Epithelial cell of esophagus (primary cell): ENCODE measurements at regions not wholly inside any gene's neighbourhood (a gene's known extent, or its start where the extent isn't known, plus 50 kb on each side); places are given as distances from the start of the nearest gene placed in this dataset.

Experiments
- DNase-seq: peaks from one replicate; pipeline ENCODE4 v3.0.0; 2010; ENCODE audit warnings: low read depth
- H3K4me3 ChIP-seq: 2 replicates; pipeline ENCODE4 v1.5.1; 2011; ENCODE audit warnings: mild to moderate bottlenecking, low read length, control low read depth
- TF ChIP-seq, protein P1 (sequence below): IDR thresholded peaks from 2 replicates; pipeline ENCODE4 v1.5.1; 2011; ENCODE audit warnings: low read depth, mild to moderate bottlenecking, low read length, control low read depth, inconsistent platforms; ENCODE audit not compliant: insufficient read depth; ENCODE audit errors: missing control alignments

DNA sequence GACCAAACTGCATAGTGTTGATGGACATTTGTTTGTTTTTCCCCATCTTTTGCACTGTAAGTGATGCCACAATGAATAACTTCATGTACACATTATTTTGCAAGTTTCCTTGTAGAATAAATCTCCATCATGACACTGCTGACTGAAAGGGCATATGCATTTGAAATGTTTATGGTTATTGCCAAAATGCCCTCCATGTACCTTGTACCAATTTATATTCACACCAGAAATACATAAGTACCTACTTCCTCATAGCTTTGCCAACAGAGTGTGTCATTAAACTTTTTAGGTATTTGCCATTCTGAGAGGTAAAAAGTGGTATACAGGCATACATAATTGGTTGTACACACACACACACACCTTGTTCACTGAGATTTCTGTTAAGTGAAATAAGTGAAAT, 361.0 kb upstream of the PCSK5 start:
- no peak for DNase-seq
- TF ChIP-seq, protein P1, sequence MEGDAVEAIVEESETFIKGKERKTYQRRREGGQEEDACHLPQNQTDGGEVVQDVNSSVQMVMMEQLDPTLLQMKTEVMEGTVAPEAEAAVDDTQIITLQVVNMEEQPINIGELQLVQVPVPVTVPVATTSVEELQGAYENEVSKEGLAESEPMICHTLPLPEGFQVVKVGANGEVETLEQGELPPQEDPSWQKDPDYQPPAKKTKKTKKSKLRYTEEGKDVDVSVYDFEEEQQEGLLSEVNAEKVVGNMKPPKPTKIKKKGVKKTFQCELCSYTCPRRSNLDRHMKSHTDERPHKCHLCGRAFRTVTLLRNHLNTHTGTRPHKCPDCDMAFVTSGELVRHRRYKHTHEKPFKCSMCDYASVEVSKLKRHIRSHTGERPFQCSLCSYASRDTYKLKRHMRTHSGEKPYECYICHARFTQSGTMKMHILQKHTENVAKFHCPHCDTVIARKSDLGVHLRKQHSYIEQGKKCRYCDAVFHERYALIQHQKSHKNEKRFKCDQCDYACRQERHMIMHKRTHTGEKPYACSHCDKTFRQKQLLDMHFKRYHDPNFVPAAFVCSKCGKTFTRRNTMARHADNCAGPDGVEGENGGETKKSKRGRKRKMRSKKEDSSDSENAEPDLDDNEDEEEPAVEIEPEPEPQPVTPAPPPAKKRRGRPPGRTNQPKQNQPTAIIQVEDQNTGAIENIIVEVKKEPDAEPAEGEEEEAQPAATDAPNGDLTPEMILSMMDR = no peak
- no peak overlapping the region for H3K4me3 ChIP-seq

DNA sequence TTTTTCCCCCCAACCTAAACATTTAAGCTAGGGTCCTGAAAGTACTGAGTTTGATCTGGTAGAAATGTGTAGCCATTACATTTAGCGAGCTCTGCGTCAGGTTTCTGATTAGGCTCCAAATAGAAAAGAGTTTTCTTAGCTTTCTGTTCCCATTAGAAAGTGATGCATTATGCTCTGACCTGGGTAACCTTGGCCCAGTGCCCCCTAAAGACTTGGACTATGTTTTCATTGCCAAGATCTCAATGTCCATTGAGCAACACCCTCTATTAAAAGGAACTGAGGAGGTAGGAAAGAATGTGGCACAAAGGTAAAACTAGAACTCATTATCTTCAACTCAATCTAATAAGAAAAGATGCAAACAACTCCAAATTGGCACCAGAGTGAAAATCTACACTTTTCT, 358.9 kb upstream of the PCSK5 start:
- no peak overlapping the region for H3K4me3 ChIP-seq
- no peak for DNase-seq
- TF ChIP-seq, protein P1 = no peak

DNA sequence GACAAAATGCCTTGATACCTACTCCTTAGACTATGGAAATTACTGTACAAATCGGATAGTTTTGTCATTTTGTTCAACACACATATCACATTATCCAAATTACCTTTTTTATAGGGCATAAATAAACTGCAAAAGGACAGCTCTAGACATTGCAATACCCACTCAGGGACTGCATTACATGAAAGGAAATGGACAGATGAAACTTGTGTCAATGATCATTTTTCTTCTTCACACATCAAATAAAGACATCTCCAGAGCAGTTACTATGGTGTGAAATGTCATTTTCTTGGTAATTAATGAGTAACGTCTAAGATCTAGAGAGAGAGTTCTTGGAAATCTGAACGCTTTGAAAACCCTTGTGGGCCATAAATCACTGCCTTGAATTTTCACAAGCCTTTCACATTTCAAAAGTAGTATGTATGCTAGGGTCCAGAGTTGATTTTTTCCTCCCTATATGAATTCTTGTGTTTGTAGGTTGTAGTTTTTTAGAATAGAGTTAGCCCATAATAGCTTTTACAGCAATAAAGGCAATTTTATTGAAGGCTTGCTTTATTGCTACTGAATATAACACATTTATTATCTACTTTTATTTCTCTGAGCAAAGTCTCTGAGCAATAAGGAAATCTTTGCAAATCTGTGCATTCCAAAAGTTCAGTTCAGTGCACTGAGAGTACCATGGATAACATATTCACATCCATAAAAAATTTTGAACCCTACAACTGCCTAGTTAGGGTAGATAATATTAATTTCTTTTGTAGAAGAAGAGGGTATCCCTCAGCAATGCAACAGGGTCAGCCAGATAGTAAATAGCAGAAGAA, 358.0 kb upstream of the PCSK5 start:
- H3K4me3 ChIP-seq = no peak overlapping the region
- TF ChIP-seq, protein P1 = no peak
- DNase-seq = no peak

DNA sequence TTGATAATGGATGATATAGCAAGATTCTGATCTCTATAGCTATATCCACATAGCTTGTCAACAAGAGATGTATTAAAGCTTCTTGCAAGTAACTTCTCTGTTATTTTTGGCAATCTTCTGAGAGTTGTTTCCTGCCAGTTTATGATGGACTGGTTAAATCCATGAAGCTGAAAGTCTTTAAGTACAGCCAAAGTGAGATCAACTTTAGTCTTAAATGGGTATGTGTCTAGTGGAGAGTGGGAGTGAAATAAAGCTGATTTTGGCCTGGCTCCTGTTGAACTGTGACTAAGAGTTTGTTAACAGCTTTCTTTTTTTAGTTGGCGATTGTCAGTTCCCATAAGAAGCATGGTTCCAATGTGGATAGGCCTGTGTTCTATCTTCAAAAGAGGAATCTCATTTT, 350.9 kb upstream of the PCSK5 start:
- no peak for DNase-seq
- TF ChIP-seq, protein P1 = no peak
- H3K4me3 ChIP-seq = no peak overlapping the region

DNA sequence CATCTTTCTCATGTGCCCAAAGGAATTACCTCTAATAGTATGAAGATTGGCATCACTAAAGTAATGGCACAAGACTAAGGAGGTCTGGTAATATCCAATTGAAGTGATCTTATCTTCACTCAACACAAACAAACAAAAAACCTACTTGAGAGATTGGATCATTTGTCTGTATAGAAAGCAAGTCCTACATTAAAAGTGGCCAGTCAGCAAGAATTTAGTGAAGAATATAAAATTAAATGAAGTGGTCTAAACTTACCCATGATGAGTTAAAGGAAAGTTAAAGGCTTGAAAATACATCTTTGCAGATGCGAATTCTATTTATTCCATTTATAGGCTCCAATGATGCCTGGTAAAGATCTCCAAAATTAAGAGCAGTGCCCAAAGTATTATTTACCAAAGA, 350.3 kb upstream of the PCSK5 start:
- H3K4me3 ChIP-seq = no peak overlapping the region
- TF ChIP-seq, protein P1 = no peak
- DNase-seq = no peak

DNA sequence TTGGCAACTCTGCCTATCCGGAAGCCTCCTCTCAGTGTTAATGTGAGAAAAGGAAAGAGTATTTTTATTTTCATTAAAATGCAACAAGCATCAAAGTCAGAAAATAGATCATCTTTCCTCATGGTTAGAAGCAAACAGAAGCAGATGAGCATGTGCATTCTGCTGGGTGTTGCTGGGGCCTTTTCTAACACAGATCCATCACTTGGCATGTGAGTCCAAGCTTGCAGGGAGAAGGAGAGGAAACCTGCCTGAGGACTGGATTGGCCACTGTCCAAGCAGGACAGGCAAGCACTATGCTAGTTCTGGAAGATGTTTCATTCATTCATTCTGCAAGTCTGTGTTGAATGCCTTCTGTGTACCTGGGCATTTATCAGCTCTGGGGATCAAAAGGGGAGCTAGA, 348.7 kb upstream of the PCSK5 start:
- H3K4me3 ChIP-seq = no peak overlapping the region
- TF ChIP-seq, protein P1 = no peak
- no peak for DNase-seq

DNA sequence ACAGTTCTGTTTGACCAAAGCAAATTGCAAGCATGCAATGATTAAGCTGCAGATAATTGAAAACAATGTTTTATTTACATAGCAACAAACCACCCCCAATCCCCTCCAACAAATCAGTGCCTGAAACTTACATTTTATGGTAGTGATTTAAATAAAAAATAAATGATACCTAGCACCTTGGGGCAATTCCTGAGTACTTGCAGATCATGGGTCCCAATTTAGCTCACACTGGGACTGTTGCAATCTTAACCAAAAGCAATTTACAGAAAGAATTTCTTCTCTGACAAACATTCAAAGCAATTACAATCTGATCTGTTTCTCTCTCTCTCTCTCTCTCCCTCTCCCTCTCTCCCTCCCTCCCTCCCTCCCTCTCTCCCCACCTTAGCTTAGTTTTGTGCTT, 345.7 kb upstream of the PCSK5 start:
- DNase-seq = no peak
- TF ChIP-seq, protein P1 = no peak
- no peak overlapping the region for H3K4me3 ChIP-seq
